OCI-LY1 (cell line): ENCODE measurements at regions not wholly inside any gene's neighbourhood (a gene's known extent, or its start where the extent isn't known, plus 50 kb on each side); places are given as distances from the start of the nearest gene placed in this dataset.
A peak's percentile ranks its signal among the peaks of the same experiment; 100 is the strongest.

Experiments used
- H2AFZ ChIP-seq: fragments of 200-600 bp; sonication (generic), shearing (Covaris generic); 2 replicates; pipeline ENCODE4 v1.6.0; 2014; ENCODE audit warnings: antibody characterized with exemption, mild to moderate bottlenecking, low read length
- H3F3A ChIP-seq: fragments of 200-600 bp; sonication (generic), shearing (Covaris generic); 2 replicates; pipeline ENCODE4 v1.6.0; 2014; ENCODE audit warnings: mild to moderate bottlenecking, antibody characterized with exemption, low read length, moderate library complexity; ENCODE audit not compliant: insufficient read depth
- H3K27ac ChIP-seq: fragments of 200-600 bp; sonication (generic); 2 replicates; pipeline ENCODE4 v1.5.1; 2014; ENCODE audit warnings: low read length, mixed run types, mild to moderate bottlenecking, low read depth; ENCODE audit not compliant: poor library complexity, severe bottlenecking
- H3K27me3 ChIP-seq: fragments of 200-600 bp; sonication (generic); 2 replicates; pipeline ENCODE4 v1.6.0; 2014; ENCODE audit warnings: antibody characterized with exemption, mild to moderate bottlenecking, low read length, moderate library complexity; ENCODE audit not compliant: insufficient read depth
- H3K36me3 ChIP-seq: fragments of 200-600 bp; sonication (generic); 2 replicates; pipeline ENCODE4 v1.6.1; 2014; ENCODE audit warnings: mild to moderate bottlenecking, antibody characterized with exemption, low read length, moderate library complexity, mixed read lengths; ENCODE audit not compliant: insufficient read depth
- H3K4me1 ChIP-seq: fragments of 200-600 bp; sonication (generic); 2 replicates; pipeline ENCODE4 v1.5.1; 2014; ENCODE audit warnings: mild to moderate bottlenecking, low read length, moderate library complexity; ENCODE audit not compliant: insufficient read depth, severe bottlenecking
- H3K4me2 ChIP-seq: fragments of 200-600 bp; sonication (generic), shearing (Covaris generic); 2 replicates; pipeline ENCODE4 v1.6.1; 2014; ENCODE audit warnings: low read length
- H3K4me3 ChIP-seq: fragments of 200-600 bp; sonication (generic); 2 replicates; pipeline ENCODE4 v1.5.1; 2014; ENCODE audit warnings: low read length, low read depth, mild to moderate bottlenecking, mixed read lengths; ENCODE audit not compliant: poor library complexity, severe bottlenecking
- H3K79me2 ChIP-seq: fragments of 200-600 bp; shearing (Covaris generic); 2 replicates; pipeline ENCODE4 v1.6.1; 2016; ENCODE audit warnings: mixed run types, low read length, mixed read lengths; ENCODE audit not compliant: insufficient read depth
- H3K9ac ChIP-seq: fragments of 200-600 bp; sonication (generic), shearing (Covaris generic); 2 replicates; pipeline ENCODE4 v1.6.1; 2014; ENCODE audit warnings: mild to moderate bottlenecking, low read length, mixed read lengths
- H3K9me2 ChIP-seq: fragments of 200-600 bp; sonication (generic), shearing (Covaris generic); 2 replicates; pipeline ENCODE4 v1.6.1; 2014; ENCODE audit warnings: low read depth, mild to moderate bottlenecking, low read length, mixed read lengths
- H3K9me3 ChIP-seq: fragments of 200-600 bp; shearing (Covaris generic); 2 replicates; pipeline ENCODE4 v1.6.1; 2014; ENCODE audit warnings: low read length, mixed read lengths
- H4K20me1 ChIP-seq: fragments of 200-600 bp; sonication (generic), shearing (Covaris generic); 2 replicates; pipeline ENCODE4 v1.6.0; 2016; ENCODE audit warnings: mild to moderate bottlenecking, low read length; ENCODE audit not compliant: insufficient read depth
- EZH2 ChIP-seq: fragments of 200-600 bp; sonication (generic), shearing (Covaris generic); IDR thresholded peaks from 2 replicates; pipeline ENCODE4 v1.8.0; 2017; ENCODE audit warnings: borderline replicate concordance, mixed run types, mild to moderate bottlenecking, antibody characterized with exemption, low read length, moderate library complexity, mixed read lengths
- TF ChIP-seq, protein P1 (sequence below): fragments of 200-600 bp; sonication (generic), shearing (Covaris generic); IDR thresholded peaks from 2 replicates; pipeline ENCODE4 v1.5.1; 2017; ENCODE audit warnings: mild to moderate bottlenecking, antibody characterized with exemption, low read length, moderate library complexity, mixed read lengths

DNA sequence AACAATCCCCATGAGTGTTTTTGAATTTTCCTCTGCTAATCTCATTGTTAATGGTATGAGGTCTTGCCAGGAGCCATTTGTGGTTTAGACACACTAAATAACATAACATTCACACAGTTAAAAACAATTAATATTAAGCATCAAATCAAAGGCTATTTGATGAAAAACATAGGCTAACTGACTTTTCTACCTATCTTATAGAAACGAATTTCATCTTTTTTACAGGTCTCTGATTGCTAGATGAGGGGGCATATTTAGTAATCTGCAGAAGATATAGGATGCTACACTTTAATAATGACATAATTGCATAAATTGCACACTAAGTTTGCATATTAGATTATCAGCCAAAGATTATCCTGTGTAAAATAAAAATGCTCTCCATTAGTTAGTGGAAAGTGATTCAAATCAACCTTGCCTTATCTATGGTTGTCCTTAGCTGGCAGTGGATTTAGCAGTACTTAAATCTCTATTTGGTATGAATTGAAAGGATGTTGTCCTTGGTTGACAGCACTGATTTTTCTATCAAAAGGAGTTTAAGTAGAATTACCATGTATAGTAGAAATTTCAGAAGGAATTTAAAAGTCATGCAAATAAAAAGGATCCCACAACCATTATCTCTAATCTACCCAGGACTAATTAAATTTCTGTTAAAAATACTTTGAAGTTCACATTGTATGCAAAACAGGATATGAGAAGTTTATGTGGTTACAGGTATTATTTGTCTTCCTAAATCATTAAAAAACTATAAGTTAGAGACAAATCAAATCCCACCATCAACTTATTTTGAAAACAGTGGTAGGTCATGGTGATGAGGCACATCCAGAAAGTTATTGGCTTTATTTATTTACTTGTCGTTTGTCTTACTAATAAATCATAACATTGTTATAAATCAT lies 50.6 kb upstream of the SPAG16 start:
- Histone ChIP-seq H3K36me3 (no peaks in the 10 kb centered on the region), H3K9me3 (no peaks in the 10 kb centered on the region), H3K4me1 (peaks cover 100% of the 10 kb centered on the region), H3K27me3 (no peaks in the 10 kb centered on the region), H3F3A (peaks cover 30% of the 10 kb centered on the region), H3K4me3 (peak overlapping the region; percentile 14), H3K79me2 (peaks cover 10% of the 10 kb centered on the region; the same call in 1 of the 2 replicates), H2AFZ (no peak overlapping the region), H3K9ac (peak overlapping the region; percentile 75), H3K27ac (peak overlapping the region; percentile 100), H4K20me1 (no peaks in the 10 kb centered on the region), H3K9me2 (no peaks in the 10 kb centered on the region), H3K4me2 (peak overlapping the region; percentile 58)
- no peak for TF ChIP-seq EZH2
- TF ChIP-seq, protein P1, sequence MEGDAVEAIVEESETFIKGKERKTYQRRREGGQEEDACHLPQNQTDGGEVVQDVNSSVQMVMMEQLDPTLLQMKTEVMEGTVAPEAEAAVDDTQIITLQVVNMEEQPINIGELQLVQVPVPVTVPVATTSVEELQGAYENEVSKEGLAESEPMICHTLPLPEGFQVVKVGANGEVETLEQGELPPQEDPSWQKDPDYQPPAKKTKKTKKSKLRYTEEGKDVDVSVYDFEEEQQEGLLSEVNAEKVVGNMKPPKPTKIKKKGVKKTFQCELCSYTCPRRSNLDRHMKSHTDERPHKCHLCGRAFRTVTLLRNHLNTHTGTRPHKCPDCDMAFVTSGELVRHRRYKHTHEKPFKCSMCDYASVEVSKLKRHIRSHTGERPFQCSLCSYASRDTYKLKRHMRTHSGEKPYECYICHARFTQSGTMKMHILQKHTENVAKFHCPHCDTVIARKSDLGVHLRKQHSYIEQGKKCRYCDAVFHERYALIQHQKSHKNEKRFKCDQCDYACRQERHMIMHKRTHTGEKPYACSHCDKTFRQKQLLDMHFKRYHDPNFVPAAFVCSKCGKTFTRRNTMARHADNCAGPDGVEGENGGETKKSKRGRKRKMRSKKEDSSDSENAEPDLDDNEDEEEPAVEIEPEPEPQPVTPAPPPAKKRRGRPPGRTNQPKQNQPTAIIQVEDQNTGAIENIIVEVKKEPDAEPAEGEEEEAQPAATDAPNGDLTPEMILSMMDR = no peak
